Mesendoderm (in vitro differentiated cells): ENCODE measurements at regions not wholly inside any gene's neighbourhood (a gene's known extent, or its start where the extent isn't known, plus 50 kb on each side); places are given as distances from the start of the nearest gene placed in this dataset.

Source experiments
- DNase-seq: peaks from one replicate; pipeline ENCODE4 v3.0.0; 2013
- H2AK5ac ChIP-seq: 2 replicates; pipeline ENCODE4 v1.6.1; 2013; ENCODE audit warnings: low read length, inconsistent platforms
- H2BK120ac ChIP-seq: 2 replicates; pipeline ENCODE4 v1.6.1; 2013; ENCODE audit warnings: low read depth, mild to moderate bottlenecking, low read length, moderate library complexity, mixed read lengths
- H2BK15ac ChIP-seq: replicated peaks from 2 replicates; pipeline ENCODE4 v1.6.1; 2013; ENCODE audit warnings: low read depth, mild to moderate bottlenecking, moderate library complexity
- H2BK5ac ChIP-seq: 2 replicates; pipeline ENCODE4 v1.6.1; 2013; ENCODE audit warnings: low read length, inconsistent platforms
- H3K18ac ChIP-seq: 2 replicates; pipeline ENCODE4 v1.6.1; 2013; ENCODE audit warnings: mild to moderate bottlenecking, low read length, mixed read lengths
- H3K23ac ChIP-seq: one replicate; pipeline ENCODE4 v1.6.1; 2013; ENCODE audit warnings: low read length
- H3K27ac ChIP-seq: 2 replicates; pipeline ENCODE4 v1.5.1; 2013; ENCODE audit warnings: low read depth, mild to moderate bottlenecking, inconsistent platforms, low read length, moderate library complexity
- H3K27me3 ChIP-seq: 2 replicates; pipeline ENCODE4 v1.6.1; 2013; ENCODE audit warnings: low read length, control low read depth, mild to moderate bottlenecking, inconsistent platforms; ENCODE audit not compliant: insufficient read depth, poor library complexity
- H3K36me3 ChIP-seq: 2 replicates; pipeline ENCODE4 v1.6.1; 2013; ENCODE audit warnings: low read length, inconsistent platforms; ENCODE audit not compliant: control insufficient read depth, insufficient read depth
- H3K4ac ChIP-seq: one replicate; pipeline ENCODE4 v1.6.1; 2013; ENCODE audit warnings: low read depth, mild to moderate bottlenecking, low read length, moderate library complexity
- H3K4me1 ChIP-seq: 2 replicates; pipeline ENCODE4 v1.6.1; 2013; ENCODE audit warnings: low read depth, low read length, inconsistent platforms; ENCODE audit not compliant: control insufficient read depth
- H3K4me2 ChIP-seq: 2 replicates; pipeline ENCODE4 v1.6.1; 2013; ENCODE audit warnings: low read length
- H3K4me3 ChIP-seq: 2 replicates; pipeline ENCODE4 v1.5.1; 2013; ENCODE audit warnings: mild to moderate bottlenecking, low read length
- H3K56ac ChIP-seq: one replicate; pipeline ENCODE4 v1.6.1; 2013; ENCODE audit warnings: low read length
- H3K79me1 ChIP-seq: 2 replicates; pipeline ENCODE4 v1.6.1; 2013; ENCODE audit warnings: low read length, inconsistent platforms
- H3K79me2 ChIP-seq: 2 replicates; pipeline ENCODE4 v1.6.1; 2013; ENCODE audit warnings: mild to moderate bottlenecking, low read length; ENCODE audit not compliant: control insufficient read depth, insufficient read depth
- H3K9ac ChIP-seq: 2 replicates; pipeline ENCODE4 v1.6.1; 2013; ENCODE audit warnings: low read length, inconsistent platforms
- H4K5ac ChIP-seq: one replicate; pipeline ENCODE4 v1.6.1; 2013; ENCODE audit warnings: low read length
- H4K8ac ChIP-seq: one replicate; pipeline ENCODE4 v1.6.1; 2013; ENCODE audit warnings: low read depth, mild to moderate bottlenecking, control low read depth, low read length, moderate library complexity
- WGBS: extraction: QIAGEN DNeasy Blood & Tissue Kit; methylation state at CpG from one replicate; pipeline ENCODE4 v1.1.7; 2013; ENCODE audit warnings: low lambda C conversion rate, missing lambda C conversion rate; ENCODE audit not compliant: insufficient coverage; ENCODE audit errors: extremely low coverage; 5-methylcytosine and 5-hydroxymethylcytosine counted together

GRCh38 chr2:175516555-175516954, 335.0 kb upstream of the ATP5MC3 start:
- H3K4me2 ChIP-seq, result no peak overlapping the region
- no peaks in the 10 kb centered on the region for H3K79me2 ChIP-seq
- no peak overlapping the region for H4K5ac ChIP-seq
- H3K27me3 ChIP-seq, result no peaks in the 10 kb centered on the region
- H3K79me1 ChIP-seq, result no peaks in the 10 kb centered on the region
- H4K8ac ChIP-seq, result no peak overlapping the region
- H3K27ac ChIP-seq, result no peak overlapping the region
- H2BK15ac ChIP-seq, result no peak overlapping the region
- H3K4me1 ChIP-seq, result no peaks in the 10 kb centered on the region
- no peak overlapping the region for H3K4me3 ChIP-seq
- H2AK5ac ChIP-seq, result no peak overlapping the region
- H3K56ac ChIP-seq, result no peak overlapping the region
- no peak overlapping the region for H2BK120ac ChIP-seq
- no peak overlapping the region for H3K23ac ChIP-seq
- H3K4ac ChIP-seq, result no peak overlapping the region
- H3K18ac ChIP-seq, result no peak overlapping the region
- H3K36me3 ChIP-seq, result no peaks in the 10 kb centered on the region
- no CpG with 5 or more reads among the region's 2 CpGs for WGBS
- no peak overlapping the region for H2BK5ac ChIP-seq
- H3K9ac ChIP-seq, result no peak overlapping the region
- no peak for DNase-seq

GRCh38 chr2:175500255-175500654, 318.7 kb upstream of the ATP5MC3 start:
- Histone ChIP-seq H4K5ac (no peak overlapping the region), H3K18ac (no peak overlapping the region), H2BK120ac (no peak overlapping the region), H3K4me1 (no peaks in the 10 kb centered on the region), H4K8ac (no peak overlapping the region), H3K4me3 (no peak overlapping the region), H3K4me2 (no peak overlapping the region), H3K79me2 (no peaks in the 10 kb centered on the region), H3K9ac (no peak overlapping the region), H3K36me3 (no peaks in the 10 kb centered on the region), H3K4ac (no peak overlapping the region), H3K23ac (no peak overlapping the region), H3K56ac (no peak overlapping the region), H3K27me3 (no peaks in the 10 kb centered on the region), H2BK15ac (no peak overlapping the region), H3K79me1 (no peaks in the 10 kb centered on the region), H2AK5ac (no peak overlapping the region), H2BK5ac (no peak overlapping the region), H3K27ac (no peak overlapping the region)
- DNase-seq, result no peak

- Histone ChIP-seq H3K27me3 (no peaks in the 10 kb centered on the region), H3K4me3 (no peak overlapping the region), H3K27ac (no peak overlapping the region), H3K4ac (no peak overlapping the region), H2BK120ac (no peak overlapping the region), H3K23ac (no peak overlapping the region), H3K56ac (no peak overlapping the region), H3K36me3 (no peaks in the 10 kb centered on the region), H2AK5ac (no peak overlapping the region), H3K79me1 (no peaks in the 10 kb centered on the region), H3K18ac (no peak overlapping the region), H4K5ac (no peak overlapping the region), H3K4me2 (no peak overlapping the region), H4K8ac (no peak overlapping the region), H3K4me1 (no peaks in the 10 kb centered on the region), H3K9ac (no peak overlapping the region), H2BK15ac (no peak overlapping the region), H2BK5ac (no peak overlapping the region), H3K79me2 (no peaks in the 10 kb centered on the region)
- DNase-seq, result no peak
- no CpG with 5 or more reads among the region's 4 CpGs for WGBS
Measured at GRCh38 chr2:175490360-175490791, 308.9 kb upstream of the ATP5MC3 start.

- H3K4me1 ChIP-seq, result no peaks in the 10 kb centered on the region
- no peak overlapping the region for H2AK5ac ChIP-seq
- H4K5ac ChIP-seq, result no peak overlapping the region
- no peak overlapping the region for H2BK15ac ChIP-seq
- H3K56ac ChIP-seq, result no peak overlapping the region
- H3K27me3 ChIP-seq, result no peaks in the 10 kb centered on the region
- WGBS, result no CpG with 5 or more reads among the region's 8 CpGs
- peak; percentile 43 for DNase-seq
- H3K79me1 ChIP-seq, result no peaks in the 10 kb centered on the region
- no peak overlapping the region for H3K4me2 ChIP-seq
- no peak overlapping the region for H4K8ac ChIP-seq
- no peak overlapping the region for H3K4ac ChIP-seq
- no peak overlapping the region for H3K27ac ChIP-seq
- no peaks in the 10 kb centered on the region for H3K79me2 ChIP-seq
- no peaks in the 10 kb centered on the region for H3K36me3 ChIP-seq
- H2BK5ac ChIP-seq, result no peak overlapping the region
- H3K23ac ChIP-seq, result no peak overlapping the region
- no peak overlapping the region for H2BK120ac ChIP-seq
- no peak overlapping the region for H3K9ac ChIP-seq
- H3K4me3 ChIP-seq, result no peak overlapping the region
- H3K18ac ChIP-seq, result no peak overlapping the region
Measured at GRCh38 chr2:175478096-175478768, 296.7 kb upstream of the ATP5MC3 start.

GRCh38 chr2:175476948-175477347, 295.4 kb upstream of the ATP5MC3 start:
- H3K56ac ChIP-seq, result no peak overlapping the region
- H3K4me2 ChIP-seq, result no peak overlapping the region
- no peak overlapping the region for H4K8ac ChIP-seq
- H3K4me3 ChIP-seq, result no peak overlapping the region
- no peak overlapping the region for H3K9ac ChIP-seq
- DNase-seq, result no peak
- H3K27me3 ChIP-seq, result no peaks in the 10 kb centered on the region
- no peak overlapping the region for H2AK5ac ChIP-seq
- no peak overlapping the region for H2BK5ac ChIP-seq
- H3K79me1 ChIP-seq, result no peaks in the 10 kb centered on the region
- H3K4ac ChIP-seq, result no peak overlapping the region
- H3K18ac ChIP-seq, result no peak overlapping the region
- H3K23ac ChIP-seq, result no peak overlapping the region
- H3K79me2 ChIP-seq, result no peaks in the 10 kb centered on the region
- H4K5ac ChIP-seq, result no peak overlapping the region
- no CpG with 5 or more reads among the region's 8 CpGs for WGBS
- no peaks in the 10 kb centered on the region for H3K36me3 ChIP-seq
- H2BK15ac ChIP-seq, result no peak overlapping the region
- no peaks in the 10 kb centered on the region for H3K4me1 ChIP-seq
- no peak overlapping the region for H3K27ac ChIP-seq
- no peak overlapping the region for H2BK120ac ChIP-seq

- H4K5ac ChIP-seq, result no peak overlapping the region
- WGBS, result no CpG with 5 or more reads among the region's 1 CpG
- no peak overlapping the region for H3K9ac ChIP-seq
Measured at GRCh38 chr2:175476374-175476773, 294.9 kb upstream of the ATP5MC3 start.

More at GRCh38 chr2:175476374-175476773, 294.9 kb upstream of the ATP5MC3 start:
- Histone ChIP-seq H2BK15ac (no peak overlapping the region), H3K4me1 (no peaks in the 10 kb centered on the region), H4K8ac (no peak overlapping the region), H3K27ac (no peak overlapping the region), H3K79me2 (no peaks in the 10 kb centered on the region), H2BK5ac (no peak overlapping the region), H3K27me3 (no peaks in the 10 kb centered on the region), H3K4me2 (no peak overlapping the region), H3K36me3 (no peaks in the 10 kb centered on the region), H2BK120ac (no peak overlapping the region), H3K4me3 (no peak overlapping the region), H3K79me1 (no peaks in the 10 kb centered on the region), H3K56ac (no peak overlapping the region), H3K4ac (no peak overlapping the region), H2AK5ac (no peak overlapping the region), H3K18ac (no peak overlapping the region), H3K23ac (no peak overlapping the region)
- no peak for DNase-seq
